GM19023 (cell line): ENCODE measurements at regions not wholly inside any gene's neighbourhood (a gene's known extent, or its start where the extent isn't known, plus 50 kb on each side); places are given as distances from the start of the nearest gene placed in this dataset.
"Not testable (repeated sequence)": the region's sequence is repeated elsewhere in the genome, so short reads cannot be mapped to it uniquely, and the experiment has no call there.

Experiments used
- ATAC-seq: cut with Tn5 transposase; IDR thresholded peaks from one replicate; pipeline ENCODE4 v1.9.1; 2021; ENCODE audit warnings: mild to moderate bottlenecking, moderate library complexity; ENCODE audit not compliant: unreplicated experiment

GRCh38 chr11:119586181-119586580, 142.8 kb downstream of the NECTIN1 start:
- no peak for ATAC-seq

- ATAC-seq = no peak
Measured at GRCh38 chr11:119585043-119585781, 143.8 kb downstream of the NECTIN1 start.

GRCh38 chr11:119584193-119585042, 144.6 kb downstream of the NECTIN1 start:
- no peak for ATAC-seq

GRCh38 chr11:119583585-119583984, 145.4 kb downstream of the NECTIN1 start:
- no peak for ATAC-seq

- not testable (repeated sequence) for ATAC-seq
Measured at GRCh38 chr11:119581396-119581795, 147.6 kb downstream of the NECTIN1 start.

- no peak for ATAC-seq
Measured at GRCh38 chr11:119580751-119581150, 148.2 kb downstream of the NECTIN1 start.

GRCh38 chr11:119580081-119580480, 148.9 kb downstream of the NECTIN1 start:
- ATAC-seq = no peak

GRCh38 chr11:119578521-119579191, 150.3 kb downstream of the NECTIN1 start:
- ATAC-seq = no peak

- ATAC-seq = no peak
Measured at GRCh38 chr11:119573858-119574257, 150.9 kb upstream of the THY1 start.

GRCh38 chr11:119572481-119573424, 149.8 kb upstream of the THY1 start:
- ATAC-seq = no peak

GRCh38 chr11:119571311-119571710, 148.3 kb upstream of the THY1 start:
- no peak for ATAC-seq

- peak; percentile 58 for ATAC-seq
Measured at GRCh38 chr11:119567688-119568582, 145.0 kb upstream of the THY1 start.

GRCh38 chr11:119566319-119566718, 143.3 kb upstream of the THY1 start:
- ATAC-seq = no peak

GRCh38 chr11:119565693-119566092, 142.7 kb upstream of the THY1 start:
- ATAC-seq = not testable (repeated sequence)

- ATAC-seq = no peak
Measured at GRCh38 chr11:119560961-119561360, 138.0 kb upstream of the THY1 start.

GRCh38 chr11:119560291-119560690, 137.3 kb upstream of the THY1 start:
- ATAC-seq = no peak

GRCh38 chr11:119552106-119552485, 129.1 kb upstream of the THY1 start:
- no peak for ATAC-seq

GRCh38 chr11:119551420-119552105, 128.6 kb upstream of the THY1 start:
- no peak for ATAC-seq
